ENCODE measurements at regions not wholly inside any gene's neighbourhood (a gene's known extent, or its start where the extent isn't known, plus 50 kb on each side); places are given as distances from the start of the nearest gene placed in this dataset.

GRCh38 chr4:33911959-33912358, 2332.4 kb downstream of the ARAP2 start:
- TF ChIP-seq SNAI2 (CRISPR knock-in tag; IDR thresholded peaks at IDR 0.05) (no peak), ZNF8 (CRISPR knock-in tag; IDR thresholded peaks at IDR 0.05) (no peak)
- ATAC-seq: no peak

GRCh38 chr4:33914386-33914785, 2329.9 kb downstream of the ARAP2 start:
- ATAC-seq: no peak
- TF ChIP-seq ZFP3 (CRISPR knock-in tag; IDR thresholded peaks at IDR 0.05): no peak
- no peak for TF ChIP-seq ZFP30 (CRISPR knock-in tag; IDR thresholded peaks at IDR 0.05)
- TF ChIP-seq OSR1 (CRISPR knock-in tag; IDR thresholded peaks at IDR 0.05): no peak
- TF ChIP-seq TCF4 (CRISPR knock-in tag; IDR thresholded peaks at IDR 0.05; ENCODE audit: borderline replicate concordance): no peak
- no peak for TF ChIP-seq CSDC2 (CRISPR knock-in tag; IDR thresholded peaks at IDR 0.05)
- no peak for TF ChIP-seq ZNF8 (CRISPR knock-in tag; IDR thresholded peaks at IDR 0.05)
- no peak for TF ChIP-seq GLIS3 (CRISPR knock-in tag; IDR thresholded peaks at IDR 0.05)
- no peak for TF ChIP-seq PATZ1 (CRISPR knock-in tag; IDR thresholded peaks at IDR 0.05; ENCODE audit: borderline replicate concordance)
- no peak for TF ChIP-seq CSRNP3 (CRISPR knock-in tag; IDR thresholded peaks at IDR 0.05)
- TF ChIP-seq CREB5 (CRISPR knock-in tag; IDR thresholded peaks at IDR 0.05; ENCODE audit: low read depth): no peak
- TF ChIP-seq TSHZ2 (CRISPR knock-in tag; IDR thresholded peaks at IDR 0.05): no peak
- no peak for TF ChIP-seq ESRRG (CRISPR knock-in tag; IDR thresholded peaks at IDR 0.05)
- no peak for TF ChIP-seq POU6F1 (CRISPR knock-in tag; IDR thresholded peaks at IDR 0.05; ENCODE audit: borderline replicate concordance, low read depth)

GRCh38 chr4:33923469-33923868, 2320.8 kb downstream of the ARAP2 start:
- no peak for ATAC-seq
- TF ChIP-seq CSRNP3 (CRISPR knock-in tag; IDR thresholded peaks at IDR 0.05): no peak
- no peak for TF ChIP-seq OSR1 (CRISPR knock-in tag; IDR thresholded peaks at IDR 0.05)
- TF ChIP-seq CSDC2 (CRISPR knock-in tag; IDR thresholded peaks at IDR 0.05): no peak
- TF ChIP-seq TSHZ2 (CRISPR knock-in tag; IDR thresholded peaks at IDR 0.05): no peak
- no peak for TF ChIP-seq BACH2 (CRISPR knock-in tag; IDR thresholded peaks at IDR 0.05; ENCODE audit: borderline replicate concordance)
- TF ChIP-seq RARB (CRISPR knock-in tag; IDR thresholded peaks at IDR 0.05): no peak
- TF ChIP-seq PATZ1 (CRISPR knock-in tag; IDR thresholded peaks at IDR 0.05; ENCODE audit: borderline replicate concordance): no peak
- TF ChIP-seq PPARA (CRISPR knock-in tag; IDR thresholded peaks at IDR 0.05; ENCODE audit: borderline replicate concordance): no peak
- TF ChIP-seq ZC3H10 (CRISPR knock-in tag; IDR thresholded peaks at IDR 0.05): no peak
- TF ChIP-seq ZNF8 (CRISPR knock-in tag; IDR thresholded peaks at IDR 0.05): no peak
- TF ChIP-seq SNAI2 (CRISPR knock-in tag; IDR thresholded peaks at IDR 0.05): no peak
- no peak for TF ChIP-seq ESRRG (CRISPR knock-in tag; IDR thresholded peaks at IDR 0.05)
- TF ChIP-seq TOX (CRISPR knock-in tag; IDR thresholded peaks at IDR 0.05; ENCODE audit: borderline replicate concordance): no peak
- no peak for TF ChIP-seq ZFP3 (CRISPR knock-in tag; IDR thresholded peaks at IDR 0.05)
- TF ChIP-seq ZNF565 (CRISPR knock-in tag; conservative IDR thresholded peaks at IDR 0.05; ENCODE audit: low read depth): no peak
- no peak for TF ChIP-seq GLIS3 (CRISPR knock-in tag; IDR thresholded peaks at IDR 0.05)

Measured in SK-N-SH treated with all-trans-retinoic acid at 6 μM for 48 hours (cell line).